H1 (cell line): ENCODE measurements at regions not wholly inside any gene's neighbourhood (a gene's known extent, or its start where the extent isn't known, plus 50 kb on each side); places are given as distances from the start of the nearest gene placed in this dataset.

Experiments
- CTCF ChIA-PET: fragments of 300-600 bp; sonication (Branson Sonifier 250); formaldehyde crosslinking; loops from one replicate; lab custom pipeline; 2021; ENCODE audit not compliant: partially characterized antibody; lab: Charles Lee
- POLR2A ChIA-PET: fragments of 300-600 bp; sonication (Branson Sonifier 250); formaldehyde crosslinking; loops from one replicate; lab custom pipeline; 2021; ENCODE audit warnings: inconsistent platforms; ENCODE audit not compliant: partially characterized antibody; lab: Charles Lee
- DNase-seq, 2 experiments: peaks; one replicate each; pipeline versions ENCODE4 v3.0.0 to v3.0.0-alpha.2; 2010 to 2022; ENCODE audit warnings: low spot score in 2 of 2, low read depth in 1 of 2, mixed read lengths in 1 of 2
- FAIRE-seq: peaks from 2 replicates; lab custom pipeline; 2011; peaks lifted over from hg19 to GRCh38; lab: Jason Lieb, UNC
- H2AFZ ChIP-seq: 2 replicates; pipeline ENCODE4 v1.8.1; 2012; ENCODE audit warnings: low read length, inconsistent platforms
- H2AK5ac ChIP-seq: 2 replicates; pipeline ENCODE4 v1.6.1; 2013; ENCODE audit warnings: low read depth, low read length
- H2BK120ac ChIP-seq: replicated peaks from 2 replicates; pipeline ENCODE3; 2013; ENCODE audit warnings: low read depth, low read length, inconsistent platforms
- H2BK12ac ChIP-seq: 2 replicates; pipeline ENCODE4 v1.6.1; 2013; ENCODE audit warnings: low read depth, low read length
- H2BK15ac ChIP-seq: 2 replicates; pipeline ENCODE4 v1.6.1; 2013; ENCODE audit warnings: low read length
- H2BK20ac ChIP-seq: 2 replicates; pipeline ENCODE4 v1.6.1; 2013; ENCODE audit warnings: low read length
- H2BK5ac ChIP-seq: 2 replicates; pipeline ENCODE4 v1.6.1; 2013; ENCODE audit warnings: low read depth, low read length
- H3K14ac ChIP-seq: 2 replicates; pipeline ENCODE4 v1.6.1; 2013; ENCODE audit warnings: inconsistent platforms; ENCODE audit not compliant: insufficient read length
- H3K18ac ChIP-seq: 2 replicates; pipeline ENCODE4 v1.6.1; 2013; ENCODE audit warnings: low read length; ENCODE audit errors: extremely low read depth
- H3K23ac ChIP-seq: 2 replicates; pipeline ENCODE4 v1.6.1; 2013; ENCODE audit warnings: inconsistent platforms; ENCODE audit not compliant: insufficient read length
- H3K23me2 ChIP-seq: 2 replicates; pipeline ENCODE4 v1.6.1; 2013; ENCODE audit warnings: low read depth, low read length
- H3K27ac ChIP-seq: 2 replicates; pipeline ENCODE4 v1.6.1; 2011; ENCODE audit warnings: low read depth, low read length, inconsistent platforms
- H3K27me3 ChIP-seq, 4 experiments: replicated peaks in 1 of 4; 1 replicate in 1 of 4; 2 replicates in 3 of 4; pipeline versions ENCODE4 v1.6.1 to v1.8.1; 2011 to 2013; ENCODE audit warnings: low read length in 3 of 4, mild to moderate bottlenecking in 3 of 4, inconsistent platforms in 2 of 4, mixed read lengths in 2 of 4, moderate library complexity in 1 of 4; ENCODE audit not compliant: control insufficient read depth in 3 of 4, insufficient read depth in 3 of 4; ENCODE audit errors: extremely low read depth in 1 of 4
- H3K36me3 ChIP-seq, 4 experiments: 2 replicates each; pipeline versions ENCODE4 v1.6.1 to v1.8.1; 2011 to 2013; ENCODE audit warnings: mild to moderate bottlenecking in 4 of 4, low read length in 3 of 4, moderate library complexity in 2 of 4, control low read depth in 1 of 4, inconsistent platforms in 1 of 4; ENCODE audit not compliant: insufficient read depth in 4 of 4, control insufficient read depth in 2 of 4
- H3K4ac ChIP-seq: replicated peaks from 2 replicates; pipeline ENCODE3; 2013; ENCODE audit warnings: low read length, low read depth, mixed read lengths, inconsistent platforms; ENCODE audit not compliant: insufficient read length
- H3K4me1 ChIP-seq, 4 experiments: replicated peaks in 1 of 4; 1 replicate in 1 of 4; 2 replicates in 3 of 4; pipeline versions ENCODE4 v1.6.1 to v1.8.1; 2011 to 2013; ENCODE audit warnings: low read length in 3 of 4, inconsistent platforms in 2 of 4, mixed read lengths in 1 of 4; ENCODE audit not compliant: insufficient read depth in 4 of 4, control insufficient read depth in 3 of 4
- H3K4me2 ChIP-seq, 2 experiments: 2 replicates each; pipeline versions ENCODE4 v1.6.1 to v1.8.1; 2011 to 2013; ENCODE audit warnings: low read depth in 2 of 2, low read length in 2 of 2, control low read depth in 1 of 2, inconsistent platforms in 1 of 2, mild to moderate bottlenecking in 1 of 2; ENCODE audit not compliant: insufficient read depth in 1 of 2
- H3K4me3 ChIP-seq, 4 experiments: fragments of 200-600, 300-600 bp in 1 of 4; sonication (generic), shearing (Covaris generic), sonication (Bioruptor Twin) in 1 of 4; 2 replicates each; pipeline versions ENCODE4 v1.5.1 to v1.8.1; 2011 to 2016; ENCODE audit warnings: low read length in 4 of 4, low read depth in 3 of 4, control low read depth in 2 of 4, inconsistent platforms in 2 of 4, mild to moderate bottlenecking in 2 of 4, mixed read lengths in 1 of 4, moderate library complexity in 1 of 4; ENCODE audit not compliant: insufficient read depth in 2 of 4; ENCODE audit errors: extremely low read depth in 1 of 4
- H3K56ac ChIP-seq: replicated peaks from 2 replicates; pipeline ENCODE3; 2013; ENCODE audit warnings: low read depth, mild to moderate bottlenecking, mixed read lengths, low read length, inconsistent platforms; ENCODE audit not compliant: insufficient read length
- H3K79me1 ChIP-seq: 2 replicates; pipeline ENCODE4 v1.6.1; 2013; ENCODE audit warnings: low read depth, low read length, control low read depth
- H3K79me2 ChIP-seq, 2 experiments: 2 replicates each; pipeline versions ENCODE4 v1.6.1 to v1.8.1; 2012 to 2013; ENCODE audit warnings: low read length in 2 of 2, mild to moderate bottlenecking in 2 of 2, inconsistent platforms in 1 of 2; ENCODE audit not compliant: insufficient read depth in 2 of 2, control insufficient read depth in 1 of 2
- H3K9ac ChIP-seq, 4 experiments: replicated peaks in 1 of 4; 1 replicate in 1 of 4; 2 replicates in 3 of 4; pipeline versions ENCODE4 v1.6.1 to v1.8.1; 2011 to 2013; ENCODE audit warnings: low read depth in 3 of 4, low read length in 3 of 4, control low read depth in 2 of 4, mild to moderate bottlenecking in 2 of 4, moderate library complexity in 2 of 4, inconsistent platforms in 1 of 4; ENCODE audit errors: extremely low read depth in 1 of 4
- H3K9me3 ChIP-seq, 2 experiments: 2 replicates each; pipeline versions ENCODE4 v1.6.1 to v1.8.1; 2012 to 2013; ENCODE audit warnings: mild to moderate bottlenecking in 2 of 2, moderate library complexity in 2 of 2, control low read depth in 1 of 2, inconsistent platforms in 1 of 2, low read depth in 1 of 2, low read length in 1 of 2, mixed read lengths in 1 of 2; ENCODE audit not compliant: insufficient read depth in 2 of 2
- H4K20me1 ChIP-seq, 2 experiments: replicated peaks in 1 of 2; 2 replicates each; pipeline versions ENCODE3 to v1.8.1; 2011 to 2013; ENCODE audit warnings: inconsistent platforms in 2 of 2, low read length in 2 of 2, mild to moderate bottlenecking in 1 of 2; ENCODE audit not compliant: insufficient read depth in 2 of 2, control insufficient read depth in 1 of 2
- H4K5ac ChIP-seq: 2 replicates; pipeline ENCODE4 v1.6.1; 2013; ENCODE audit warnings: low read length, low read depth, mixed read lengths, inconsistent platforms; ENCODE audit not compliant: insufficient read length
- H4K8ac ChIP-seq: 2 replicates; pipeline ENCODE4 v1.8.0; 2013; ENCODE audit warnings: mild to moderate bottlenecking, moderate library complexity, low read length, inconsistent platforms; ENCODE audit not compliant: insufficient read depth; ENCODE audit errors: extremely low read depth
- H4K91ac ChIP-seq: replicated peaks from 2 replicates; pipeline ENCODE3; 2013; ENCODE audit warnings: low read length, mixed read lengths, inconsistent platforms; ENCODE audit not compliant: insufficient read length
- ATF2 ChIP-seq: IDR thresholded peaks from 2 replicates; pipeline ENCODE4 v1.6.1; 2012; ENCODE audit warnings: low read length, inconsistent platforms
- CBX5 ChIP-seq: fragments of 300-800, 300-1000 bp; sonication (generic); IDR thresholded peaks from 2 replicates; pipeline ENCODE4 v1.7.1; 2016; ENCODE audit warnings: antibody characterized with exemption, low read length, low read depth
- CTBP2 ChIP-seq: IDR thresholded peaks from 2 replicates; pipeline ENCODE4 v1.7.0; 2011; ENCODE audit warnings: borderline replicate concordance, mild to moderate bottlenecking, moderate library complexity, mixed read lengths, low read length; ENCODE audit not compliant: insufficient read depth, insufficient read length
- FOSL1 ChIP-seq: IDR thresholded peaks from 2 replicates; pipeline ENCODE4 v1.6.1; 2011; ENCODE audit warnings: mild to moderate bottlenecking, low read depth, low read length, moderate library complexity; ENCODE audit not compliant: insufficient read depth
- KDM1A ChIP-seq: fragments of 200-600, 300-600 bp; sonication (generic); IDR thresholded peaks from 2 replicates; pipeline ENCODE4 v1.7.1; 2016; ENCODE audit warnings: mild to moderate bottlenecking, low read length, borderline replicate concordance
- KDM4A ChIP-seq: IDR thresholded peaks from one replicate; pipeline ENCODE4 v1.7.1; 2012; ENCODE audit warnings: low read depth, mild to moderate bottlenecking, moderate library complexity, low read length, inconsistent platforms; ENCODE audit not compliant: severe bottlenecking
- MAX ChIP-seq: IDR thresholded peaks from 2 replicates; pipeline ENCODE4 v1.6.1; 2012; ENCODE audit warnings: inconsistent platforms
- POLR2A ChIP-seq, 2 experiments: IDR thresholded peaks; 1 replicate in 1 of 2; 2 replicates in 1 of 2; pipeline ENCODE4 v1.6.1; 2011; ENCODE audit warnings: low read depth in 2 of 2, low read length in 2 of 2, mild to moderate bottlenecking in 2 of 2; ENCODE audit errors: control extremely low read depth in 1 of 2
- SAP30 ChIP-seq: fragments of 300-600 bp; sonication (generic); IDR thresholded peaks from 2 replicates; pipeline ENCODE4 v1.7.1; 2012; ENCODE audit warnings: low read length, moderate library complexity, mild to moderate bottlenecking, inconsistent platforms; ENCODE audit not compliant: insufficient read depth, insufficient replicate concordance
- SIX5 ChIP-seq: IDR thresholded peaks from 2 replicates; pipeline ENCODE4 v1.6.1; 2011; ENCODE audit warnings: mild to moderate bottlenecking, low read depth, low read length
- TAF1 ChIP-seq: IDR thresholded peaks from 2 replicates; pipeline ENCODE4 v1.6.1; 2011; ENCODE audit warnings: mild to moderate bottlenecking, low read depth, low read length
- TAF7 ChIP-seq: optimal IDR thresholded peaks from 2 replicates; pipeline ENCODE3; 2011; ENCODE audit warnings: low read depth, mild to moderate bottlenecking, inconsistent platforms, low read length, moderate library complexity, borderline replicate concordance
- YY1 ChIP-seq: IDR thresholded peaks from 2 replicates; pipeline ENCODE4 v1.6.1; 2011; ENCODE audit warnings: low read depth, mild to moderate bottlenecking, low read length

- H3K4me3 ChIP-seq: no peak overlapping the region
- H3K4me1 ChIP-seq: no peaks in the 10 kb centered on the region
- no peak for FAIRE-seq
- no peak for TF ChIP-seq MAX
- TF ChIP-seq TAF1: no peak
- TF ChIP-seq CTBP2: no peak
- TF ChIP-seq FOSL1: no peak
- no peak for TF ChIP-seq SIX5
- TF ChIP-seq TAF7: no peak
- no peak for TF ChIP-seq KDM1A
- TF ChIP-seq ATF2: no peak
- no peak for TF ChIP-seq KDM4A
- no peak for TF ChIP-seq YY1
- TF ChIP-seq POLR2A (IDR thresholded peaks at IDR 0.05; ENCODE audit: control extremely low read depth in 1 of 2, low read depth in 2 of 2, low read length in 2 of 2): no peak
- no peak for TF ChIP-seq CBX5
- no peak for TF ChIP-seq SAP30
Measured at GRCh38 chr1:72690871-72691270, 408.5 kb upstream of the NEGR1 start.

More at GRCh38 chr1:72690871-72691270, 408.5 kb upstream of the NEGR1 start:
- Histone ChIP-seq H2BK5ac (no peak overlapping the region), H2AK5ac (no peak overlapping the region), H2BK20ac (no peak overlapping the region), H3K4me2 (no peak overlapping the region), H4K20me1 (no peaks in the 10 kb centered on the region), H3K9me3 (peaks cover 3 to 11% of the 10 kb centered on the region in 2 experiments; a peak in 3 of 4 replicates), H3K4ac (no peak overlapping the region), H3K56ac (no peak overlapping the region), H3K23ac (no peak overlapping the region), H4K5ac (no peak overlapping the region), H3K79me1 (no peaks in the 10 kb centered on the region), H4K8ac (no peak overlapping the region), H3K14ac (no peak overlapping the region), H3K27me3 (no peaks in the 10 kb centered on the region), H3K23me2 (no peaks in the 10 kb centered on the region), H2BK12ac (no peak overlapping the region), H3K79me2 (no peaks in the 10 kb centered on the region), H2AFZ (no peak overlapping the region), H2BK120ac (no peak overlapping the region), H3K18ac (no peak overlapping the region), H3K36me3 (no peaks in the 10 kb centered on the region; a peak in 2 of 8 replicates), H3K27ac (no peak overlapping the region), H4K91ac (no peak overlapping the region), H3K9ac (no peak overlapping the region), H2BK15ac (no peak overlapping the region)
- ChIA-PET POLR2A (no interaction called here), CTCF (interaction anchor here (1.0 to 1.2 kb wide), 2 partner anchors 19 to 68 kb away, joined by 3 read pairs; no protein-coding TSS in a partner anchor)
- DNase-seq: no peak
